SU-DHL-6 (cell line): ENCODE measurements at regions not wholly inside any gene's neighbourhood (a gene's known extent, or its start where the extent isn't known, plus 50 kb on each side); places are given as distances from the start of the nearest gene placed in this dataset.

ENCODE experiments used
- H2AFZ ChIP-seq: fragments of 200-600 bp; sonication (generic); 2 replicates; pipeline ENCODE4 v1.6.1; 2014; ENCODE audit warnings: low read depth, mild to moderate bottlenecking, moderate library complexity, mixed read lengths, antibody characterized with exemption, low read length; ENCODE audit not compliant: severe bottlenecking
- H3F3A ChIP-seq: fragments of 200-600 bp; shearing (Covaris generic); 2 replicates; pipeline ENCODE4 v1.6.0; 2016; ENCODE audit warnings: antibody characterized with exemption, mild to moderate bottlenecking; ENCODE audit not compliant: insufficient read depth
- H3K27ac ChIP-seq: fragments of 200-600 bp; sonication (generic); 2 replicates; pipeline ENCODE4 v1.5.1; 2016; ENCODE audit warnings: low read depth, mild to moderate bottlenecking, low read length, moderate library complexity, mixed read lengths
- H3K27me3 ChIP-seq: fragments of 200-600 bp; sonication (generic), shearing (Covaris generic); 2 replicates; pipeline ENCODE4 v1.6.0; 2014; ENCODE audit warnings: mild to moderate bottlenecking, low read length
- H3K36me3 ChIP-seq: fragments of 200-600 bp; sonication (generic); 2 replicates; pipeline ENCODE4 v1.6.1; 2014; ENCODE audit warnings: mild to moderate bottlenecking, low read length, mixed read lengths
- H3K4me2 ChIP-seq: fragments of 300-600, 200-600 bp; shearing (Covaris generic), sonication (generic); 2 replicates; pipeline ENCODE4 v1.6.0; 2014; ENCODE audit warnings: low read length, low read depth, mild to moderate bottlenecking; ENCODE audit not compliant: poor library complexity, severe bottlenecking
- H3K4me3 ChIP-seq: fragments of 200-600 bp; sonication (generic); 2 replicates; pipeline ENCODE4 v1.5.1; 2014; ENCODE audit warnings: antibody characterized with exemption, low read length, mild to moderate bottlenecking, mixed read lengths; ENCODE audit not compliant: insufficient read depth, poor library complexity, severe bottlenecking
- H3K79me2 ChIP-seq: fragments of 200-600 bp; sonication (generic); 2 replicates; pipeline ENCODE4 v1.6.1; 2014; ENCODE audit warnings: mild to moderate bottlenecking, low read length, moderate library complexity; ENCODE audit not compliant: insufficient read depth
- H3K9ac ChIP-seq: fragments of 200-600 bp; sonication (generic); 2 replicates; pipeline ENCODE4 v1.7.0; 2014; ENCODE audit warnings: mild to moderate bottlenecking, low read length
- H3K9me2 ChIP-seq: fragments of 200-600 bp; sonication (generic); replicated peaks from 2 replicates; pipeline ENCODE4 v1.6.1; 2014; ENCODE audit warnings: low read length; ENCODE audit not compliant: insufficient read depth
- H3K9me3 ChIP-seq: fragments of 200-600 bp; sonication (generic); 2 replicates; pipeline ENCODE4 v1.6.1; 2014; ENCODE audit warnings: low read length, mixed read lengths; ENCODE audit not compliant: insufficient read depth
- H4K20me1 ChIP-seq: fragments of 200-600 bp; sonication (generic); 2 replicates; pipeline ENCODE4 v1.6.1; 2014; ENCODE audit warnings: low read depth, mild to moderate bottlenecking, antibody characterized with exemption, low read length, moderate library complexity, mixed read lengths
- CTCF ChIP-seq: fragments of 200-600 bp; sonication (generic); IDR thresholded peaks from one replicate; pipeline ENCODE4 v1.5.1; 2017; ENCODE audit warnings: antibody characterized with exemption, mild to moderate bottlenecking, low read length, moderate library complexity; ENCODE audit not compliant: insufficient read depth, poor library complexity, severe bottlenecking
- EZH2phosphoT487 ChIP-seq: fragments of 200-600 bp; sonication (generic), shearing (Covaris generic); conservative IDR thresholded peaks from 2 replicates; pipeline ENCODE4 v1.6.1; 2018; ENCODE audit warnings: mild to moderate bottlenecking, antibody characterized with exemption, low read length, moderate library complexity, mixed read lengths

DNA sequence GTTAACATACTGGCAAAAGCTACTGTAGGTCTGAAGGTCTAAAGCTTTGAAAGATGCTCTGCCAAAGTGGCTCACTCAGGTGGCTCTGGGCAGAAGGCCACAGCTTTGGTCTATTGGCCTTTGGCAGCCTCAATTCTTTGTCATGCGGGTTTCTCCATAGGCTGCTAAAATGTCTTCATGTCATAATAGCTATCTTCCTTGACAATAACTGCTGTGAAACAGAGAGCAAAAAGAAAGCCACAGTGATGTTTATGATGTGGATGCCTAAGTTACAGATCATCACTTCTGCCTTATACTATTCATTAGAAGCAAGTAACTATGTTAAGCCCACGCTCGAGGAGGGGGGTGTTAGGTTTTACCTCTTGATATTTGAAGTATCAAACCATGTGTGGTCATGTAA is 906.1 kb upstream of the CDH9 start:
- H3K27ac ChIP-seq: no peak overlapping the region
- no peaks in the 10 kb centered on the region for H3K36me3 ChIP-seq
- no peak overlapping the region for H3K4me3 ChIP-seq
- H3K27me3 ChIP-seq: no peaks in the 10 kb centered on the region
- no peaks in the 10 kb centered on the region for H4K20me1 ChIP-seq
- H3K9me3 ChIP-seq: no peaks in the 10 kb centered on the region
- no peak overlapping the region for H3K9ac ChIP-seq
- H3K79me2 ChIP-seq: no peaks in the 10 kb centered on the region
- H3K9me2 ChIP-seq: no peaks in the 10 kb centered on the region
- TF ChIP-seq EZH2phosphoT487: no peak
- no peak for TF ChIP-seq CTCF
- H2AFZ ChIP-seq: peak overlapping the region; percentile 1
- H3F3A ChIP-seq: no peaks in the 10 kb centered on the region
- H3K4me2 ChIP-seq: no peak overlapping the region

- Histone ChIP-seq H3K4me3 (no peak overlapping the region), H3K4me2 (no peak overlapping the region), H4K20me1 (no peaks in the 10 kb centered on the region), H3K27me3 (no peaks in the 10 kb centered on the region), H2AFZ (no peak overlapping the region), H3K9me2 (no peaks in the 10 kb centered on the region), H3K9me3 (no peaks in the 10 kb centered on the region), H3F3A (no peaks in the 10 kb centered on the region), H3K9ac (no peak overlapping the region), H3K79me2 (no peaks in the 10 kb centered on the region), H3K27ac (no peak overlapping the region), H3K36me3 (no peaks in the 10 kb centered on the region)
- TF ChIP-seq EZH2phosphoT487: no peak
Measured at GRCh38 chr5:27938989-27939388, 900.6 kb upstream of the CDH9 start.

DNA sequence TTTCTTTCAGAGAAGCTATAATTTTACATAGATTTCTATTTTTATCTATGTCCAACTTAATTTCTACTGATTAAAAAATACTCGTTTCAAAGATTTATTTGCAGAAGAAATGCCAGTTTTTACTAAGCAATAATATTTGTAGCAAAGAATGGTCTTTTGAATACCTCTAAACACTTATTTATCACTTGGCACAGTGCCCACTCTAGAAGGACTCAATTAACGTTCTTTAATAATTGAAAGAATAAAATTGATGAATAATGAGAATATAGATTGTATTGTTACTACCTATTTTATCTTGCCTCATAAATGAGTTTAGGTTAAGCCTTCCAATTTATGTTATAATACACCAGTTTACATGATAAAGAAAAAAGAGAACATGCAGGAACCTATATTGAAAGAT is 889.7 kb upstream of the CDH9 start:
- Histone ChIP-seq H3K27ac (no peak overlapping the region), H3K36me3 (no peaks in the 10 kb centered on the region), H3K4me2 (peak overlapping the region; percentile 55), H3K4me3 (no peak overlapping the region), H3F3A (no peaks in the 10 kb centered on the region), H3K9me2 (no peaks in the 10 kb centered on the region), H3K79me2 (no peaks in the 10 kb centered on the region), H4K20me1 (no peaks in the 10 kb centered on the region), H3K9me3 (no peaks in the 10 kb centered on the region), H3K27me3 (no peaks in the 10 kb centered on the region), H2AFZ (peak overlapping the region; percentile 55), H3K9ac (no peak overlapping the region)
- TF ChIP-seq EZH2phosphoT487: no peak
- TF ChIP-seq CTCF: no peak

- no peak overlapping the region for H3K4me3 ChIP-seq
- no peak overlapping the region for H3K4me2 ChIP-seq
- H4K20me1 ChIP-seq: no peaks in the 10 kb centered on the region
- H3K27me3 ChIP-seq: no peaks in the 10 kb centered on the region
- no peaks in the 10 kb centered on the region for H3K9me2 ChIP-seq
- TF ChIP-seq EZH2phosphoT487: no peak
- TF ChIP-seq CTCF: no peak
- no peak overlapping the region for H3K9ac ChIP-seq
- H3K9me3 ChIP-seq: no peaks in the 10 kb centered on the region
- H2AFZ ChIP-seq: no peak overlapping the region
- H3K36me3 ChIP-seq: no peaks in the 10 kb centered on the region
- H3K27ac ChIP-seq: no peak overlapping the region
- H3F3A ChIP-seq: no peaks in the 10 kb centered on the region
- no peaks in the 10 kb centered on the region for H3K79me2 ChIP-seq
Measured at GRCh38 chr5:27911216-27911615, 872.8 kb upstream of the CDH9 start.
